Stimulated activated CD4-positive, alpha-beta T cell treated with anti-CD3 and anti-CD28 coated beads, Interleukin-2, amount 100 ng/mL, for 4 hours (primary cell): ENCODE measurements at regions not wholly inside any gene's neighbourhood (a gene's known extent, or its start where the extent isn't known, plus 50 kb on each side); places are given as distances from the start of the nearest gene placed in this dataset.
"Not testable (repeated sequence)": the region's sequence is repeated elsewhere in the genome, so short reads cannot be mapped to it uniquely, and the experiment has no call there.

Experiments
- DNase-seq: peaks from one replicate; pipeline ENCODE4 v3.0.0-alpha.2; 2020; ENCODE audit warnings: low read depth

- no peak for DNase-seq
Measured at GRCh38 chr11:35046681-35047080, 92.3 kb upstream of the CD44 start.

GRCh38 chr11:35047179-35047578, 91.8 kb upstream of the CD44 start:
- DNase-seq: no peak

- no peak for DNase-seq
Measured at GRCh38 chr11:35047769-35048168, 91.2 kb upstream of the CD44 start.

- DNase-seq: not testable (repeated sequence)
Measured at GRCh38 chr11:35048346-35048745, 90.6 kb upstream of the CD44 start.

- DNase-seq: no peak
Measured at GRCh38 chr11:35049859-35050531, 89.0 kb upstream of the CD44 start.

GRCh38 chr11:35050541-35050995, 88.4 kb upstream of the CD44 start:
- no peak for DNase-seq

GRCh38 chr11:35056391-35057093, 82.4 kb upstream of the CD44 start:
- no peak for DNase-seq

GRCh38 chr11:35057926-35058668, 80.9 kb upstream of the CD44 start:
- no peak for DNase-seq

- no peak for DNase-seq
Measured at GRCh38 chr11:35058669-35059434, 80.1 kb upstream of the CD44 start.

- DNase-seq: no peak
Measured at GRCh38 chr11:35061516-35062440, 77.2 kb upstream of the CD44 start.

GRCh38 chr11:35063488-35063931, 75.5 kb upstream of the CD44 start:
- DNase-seq: no peak

GRCh38 chr11:35064114-35064800, 74.7 kb upstream of the CD44 start:
- DNase-seq: no peak

GRCh38 chr11:35065566-35065965, 73.4 kb upstream of the CD44 start:
- DNase-seq: no peak

- DNase-seq: no peak
Measured at GRCh38 chr11:35066030-35066429, 72.9 kb upstream of the CD44 start.

- DNase-seq: no peak
Measured at GRCh38 chr11:35066783-35067423, 72.1 kb upstream of the CD44 start.

- DNase-seq: no peak
Measured at GRCh38 chr11:35071722-35072121, 67.2 kb upstream of the CD44 start.

GRCh38 chr11:35073691-35074419, 65.1 kb upstream of the CD44 start:
- DNase-seq: no peak

- DNase-seq: no peak
Measured at GRCh38 chr11:35076201-35077100, 62.5 kb upstream of the CD44 start.
